ENCODE measurements at regions not wholly inside any gene's neighbourhood (a gene's known extent, or its start where the extent isn't known, plus 50 kb on each side); places are given as distances from the start of the nearest gene placed in this dataset.

DNA sequence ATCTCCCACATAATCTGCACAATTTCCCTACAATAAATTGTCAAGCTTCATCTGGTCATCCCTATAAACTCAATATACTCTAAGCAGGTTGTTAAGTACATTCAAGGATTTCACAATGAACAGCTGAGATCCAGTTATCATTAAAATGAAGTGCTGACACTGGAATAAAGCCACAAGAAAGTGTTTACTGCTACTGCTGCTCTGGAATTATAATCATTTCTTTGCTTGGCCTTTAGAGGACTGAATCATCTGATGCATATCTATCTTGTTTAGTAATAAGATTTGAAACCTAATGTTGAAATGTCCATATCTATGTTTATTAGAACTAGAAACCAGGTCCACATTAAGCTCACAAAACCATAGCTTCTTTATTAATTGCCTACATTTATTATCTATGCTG is 338.6 kb upstream of the ZFP42 start:
- Histone ChIP-seq H3K27me3 (ENCODE audit: insufficient read depth, low read length) (no peaks in the 10 kb centered on the region), H3K27ac (ENCODE audit: low read depth, low read length) (no peak overlapping the region), H4K20me1 (ENCODE audit: insufficient read depth, low read length) (no peaks in the 10 kb centered on the region), H3K36me3 (ENCODE audit: insufficient read depth, low read length) (no peaks in the 10 kb centered on the region), H3K4me3 (ENCODE audit: insufficient read depth, low read length) (no peak overlapping the region), H3K79me2 (ENCODE audit: insufficient read depth, low read length) (no peaks in the 10 kb centered on the region), H3K4me2 (ENCODE audit: insufficient read depth, low read length) (no peak overlapping the region), H3K9me3 (ENCODE audit: low read depth, low read length) (no peaks in the 10 kb centered on the region), H3K4me1 (ENCODE audit: insufficient read depth, low read length) (no peaks in the 10 kb centered on the region), H2AFZ (ENCODE audit: low read length) (no peak overlapping the region)
- DNase-seq (ENCODE audit: insufficient read length, low spot score, missing footprints), result peak; percentile 35
- TF ChIP-seq, protein P1, sequence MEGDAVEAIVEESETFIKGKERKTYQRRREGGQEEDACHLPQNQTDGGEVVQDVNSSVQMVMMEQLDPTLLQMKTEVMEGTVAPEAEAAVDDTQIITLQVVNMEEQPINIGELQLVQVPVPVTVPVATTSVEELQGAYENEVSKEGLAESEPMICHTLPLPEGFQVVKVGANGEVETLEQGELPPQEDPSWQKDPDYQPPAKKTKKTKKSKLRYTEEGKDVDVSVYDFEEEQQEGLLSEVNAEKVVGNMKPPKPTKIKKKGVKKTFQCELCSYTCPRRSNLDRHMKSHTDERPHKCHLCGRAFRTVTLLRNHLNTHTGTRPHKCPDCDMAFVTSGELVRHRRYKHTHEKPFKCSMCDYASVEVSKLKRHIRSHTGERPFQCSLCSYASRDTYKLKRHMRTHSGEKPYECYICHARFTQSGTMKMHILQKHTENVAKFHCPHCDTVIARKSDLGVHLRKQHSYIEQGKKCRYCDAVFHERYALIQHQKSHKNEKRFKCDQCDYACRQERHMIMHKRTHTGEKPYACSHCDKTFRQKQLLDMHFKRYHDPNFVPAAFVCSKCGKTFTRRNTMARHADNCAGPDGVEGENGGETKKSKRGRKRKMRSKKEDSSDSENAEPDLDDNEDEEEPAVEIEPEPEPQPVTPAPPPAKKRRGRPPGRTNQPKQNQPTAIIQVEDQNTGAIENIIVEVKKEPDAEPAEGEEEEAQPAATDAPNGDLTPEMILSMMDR (IDR thresholded peaks at IDR 0.05; ENCODE audit: extremely low read depth, low read depth, low read length), result no peak

DNA sequence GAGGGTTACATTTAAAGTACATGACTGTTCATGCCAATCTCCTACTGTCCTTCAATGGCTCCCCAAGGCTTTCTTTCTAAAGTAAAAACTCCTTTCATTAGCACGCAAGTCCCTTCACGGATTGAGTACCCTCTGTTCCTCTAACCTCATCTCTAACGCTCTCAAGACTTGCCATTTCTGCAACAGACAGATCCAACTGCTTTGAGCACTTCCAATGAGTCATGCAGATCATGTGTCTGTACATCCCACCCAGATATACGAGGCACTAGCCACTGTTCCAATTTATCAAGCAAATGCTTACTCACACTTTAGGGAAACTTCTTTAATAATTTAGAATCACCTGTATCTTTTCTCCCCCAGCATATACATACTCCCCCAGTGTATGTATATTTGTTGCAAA is 332.5 kb upstream of the ZFP42 start:
- Histone ChIP-seq H3K36me3 (ENCODE audit: insufficient read depth, low read length) (no peaks in the 10 kb centered on the region), H3K79me2 (ENCODE audit: insufficient read depth, low read length) (no peaks in the 10 kb centered on the region), H3K4me3 (ENCODE audit: insufficient read depth, low read length) (no peak overlapping the region), H2AFZ (ENCODE audit: low read length) (no peak overlapping the region), H3K27me3 (ENCODE audit: insufficient read depth, low read length) (no peaks in the 10 kb centered on the region), H4K20me1 (ENCODE audit: insufficient read depth, low read length) (no peaks in the 10 kb centered on the region), H3K9me3 (ENCODE audit: low read depth, low read length) (no peaks in the 10 kb centered on the region), H3K27ac (ENCODE audit: low read depth, low read length) (no peak overlapping the region), H3K4me1 (ENCODE audit: insufficient read depth, low read length) (no peaks in the 10 kb centered on the region), H3K4me2 (ENCODE audit: insufficient read depth, low read length) (no peak overlapping the region)
- DNase-seq (ENCODE audit: insufficient read length, low spot score, missing footprints), result peak; percentile 88
- TF ChIP-seq, protein P1 (IDR thresholded peaks at IDR 0.05; ENCODE audit: extremely low read depth, low read depth, low read length), result no peak

DNA sequence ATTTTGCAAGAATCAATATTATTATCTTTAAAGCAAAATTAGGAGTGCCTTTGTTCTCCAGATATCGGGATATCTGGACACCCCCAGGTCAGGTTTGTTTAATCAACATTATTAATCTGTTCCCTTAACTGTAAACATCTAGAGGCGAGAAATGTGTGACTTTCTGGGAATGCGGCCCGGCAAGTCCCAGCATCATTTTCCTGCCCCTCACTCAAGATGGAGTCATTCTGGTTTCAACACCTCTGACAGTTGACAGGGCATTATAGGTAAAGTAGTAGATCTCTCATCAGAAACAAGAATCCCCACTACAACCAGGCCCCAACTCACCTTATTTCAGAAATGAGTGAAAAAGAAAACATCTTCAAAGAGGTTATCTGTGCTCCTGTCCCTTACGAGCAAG is 331.6 kb upstream of the ZFP42 start:
- H3K4me3 ChIP-seq (ENCODE audit: insufficient read depth, low read length), result no peak overlapping the region
- peaks cover 3% of the 10 kb centered on the region for H3K4me1 ChIP-seq (ENCODE audit: insufficient read depth, low read length)
- no peak for DNase-seq (ENCODE audit: insufficient read length, low spot score, missing footprints)
- TF ChIP-seq, protein P1 (IDR thresholded peaks at IDR 0.05; ENCODE audit: extremely low read depth, low read depth, low read length), result no peak
- no peaks in the 10 kb centered on the region for H3K36me3 ChIP-seq (ENCODE audit: insufficient read depth, low read length)
- no peaks in the 10 kb centered on the region for H3K9me3 ChIP-seq (ENCODE audit: low read depth, low read length)
- no peak overlapping the region for H3K4me2 ChIP-seq (ENCODE audit: insufficient read depth, low read length)
- no peak overlapping the region for H3K27ac ChIP-seq (ENCODE audit: low read depth, low read length)
- H2AFZ ChIP-seq (ENCODE audit: low read length), result no peak overlapping the region
- H4K20me1 ChIP-seq (ENCODE audit: insufficient read depth, low read length), result no peaks in the 10 kb centered on the region
- H3K79me2 ChIP-seq (ENCODE audit: insufficient read depth, low read length), result no peaks in the 10 kb centered on the region
- H3K27me3 ChIP-seq (ENCODE audit: insufficient read depth, low read length), result no peaks in the 10 kb centered on the region

DNA sequence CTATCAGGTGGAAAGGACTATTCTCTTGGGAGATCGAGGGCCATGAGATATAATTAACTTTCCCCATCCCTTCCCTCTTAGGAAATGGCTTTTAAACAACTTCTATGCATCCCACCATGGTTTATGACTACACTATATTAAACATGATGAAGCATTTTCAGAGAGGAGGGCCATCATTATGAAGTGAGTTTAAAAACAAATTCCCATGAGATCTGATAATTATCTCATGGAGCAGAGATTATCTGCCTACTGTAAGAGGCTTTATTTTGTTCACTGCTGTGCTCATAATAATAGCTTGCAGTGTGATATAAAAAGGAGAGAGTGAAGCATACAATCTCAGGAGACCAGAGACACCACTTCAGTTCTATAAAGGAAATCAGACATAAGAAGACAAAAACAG is 330.5 kb upstream of the ZFP42 start:
- Histone ChIP-seq H3K27me3 (ENCODE audit: insufficient read depth, low read length) (no peaks in the 10 kb centered on the region), H3K36me3 (ENCODE audit: insufficient read depth, low read length) (no peaks in the 10 kb centered on the region), H3K9me3 (ENCODE audit: low read depth, low read length) (no peaks in the 10 kb centered on the region), H2AFZ (ENCODE audit: low read length) (no peak overlapping the region), H3K27ac (ENCODE audit: low read depth, low read length) (no peak overlapping the region), H3K79me2 (ENCODE audit: insufficient read depth, low read length) (no peaks in the 10 kb centered on the region), H4K20me1 (ENCODE audit: insufficient read depth, low read length) (no peaks in the 10 kb centered on the region), H3K4me2 (ENCODE audit: insufficient read depth, low read length) (no peak overlapping the region), H3K4me1 (ENCODE audit: insufficient read depth, low read length) (peaks cover 3% of the 10 kb centered on the region), H3K4me3 (ENCODE audit: insufficient read depth, low read length) (no peak overlapping the region)
- DNase-seq (ENCODE audit: insufficient read length, low spot score, missing footprints), result no peak
- TF ChIP-seq, protein P1 (IDR thresholded peaks at IDR 0.05; ENCODE audit: extremely low read depth, low read depth, low read length), result no peak
